H9 (cell line): ENCODE measurements at regions not wholly inside any gene's neighbourhood (a gene's known extent, or its start where the extent isn't known, plus 50 kb on each side); places are given as distances from the start of the nearest gene placed in this dataset.
"Not testable (repeated sequence)": the region's sequence is repeated elsewhere in the genome, so short reads cannot be mapped to it uniquely, and the experiment has no call there.

Experiments used
- DNase-seq: peaks from one replicate; pipeline ENCODE4 v3.0.0-alpha.2; 2017
- H2AFZ ChIP-seq: one replicate; pipeline ENCODE4 v1.6.1; 2013; ENCODE audit warnings: mild to moderate bottlenecking, low read length, control low read depth, moderate library complexity
- H2AK5ac ChIP-seq: 2 replicates; pipeline ENCODE4 v1.6.1; 2013; ENCODE audit warnings: low read length, control low read depth, mixed read lengths; ENCODE audit not compliant: insufficient read length
- H2BK120ac ChIP-seq: one replicate; pipeline ENCODE4 v1.6.1; 2013; ENCODE audit warnings: low read depth, mild to moderate bottlenecking, low read length, control low read depth, inconsistent platforms; ENCODE audit not compliant: poor library complexity, severe bottlenecking
- H2BK12ac ChIP-seq: 2 replicates; pipeline ENCODE4 v1.6.1; 2013; ENCODE audit warnings: low read length, control low read depth, mixed read lengths, low read depth; ENCODE audit not compliant: insufficient read length
- H2BK15ac ChIP-seq: 2 replicates; pipeline ENCODE4 v1.6.1; 2013; ENCODE audit warnings: low read depth, low read length, control low read depth
- H2BK20ac ChIP-seq: one replicate; pipeline ENCODE4 v1.6.1; 2013; ENCODE audit warnings: low read depth, mild to moderate bottlenecking, low read length, control low read depth, inconsistent platforms; ENCODE audit not compliant: poor library complexity, severe bottlenecking
- H2BK5ac ChIP-seq: 2 replicates; pipeline ENCODE4 v1.6.1; 2013; ENCODE audit warnings: low read length, control low read depth, mixed read lengths; ENCODE audit not compliant: insufficient read length
- H3K14ac ChIP-seq: 2 replicates; pipeline ENCODE4 v1.6.1; 2013; ENCODE audit warnings: low read length, control low read depth; ENCODE audit not compliant: insufficient read depth
- H3K18ac ChIP-seq: 2 replicates; pipeline ENCODE4 v1.6.1; 2013; ENCODE audit warnings: low read depth, mild to moderate bottlenecking, mixed read lengths, low read length, control low read depth; ENCODE audit not compliant: insufficient read length
- H3K23ac ChIP-seq: 2 replicates; pipeline ENCODE4 v1.6.1; 2013; ENCODE audit warnings: low read length, control low read depth, mixed read lengths, low read depth; ENCODE audit not compliant: insufficient read length
- H3K23me2 ChIP-seq: 2 replicates; pipeline ENCODE4 v1.6.1; 2013; ENCODE audit warnings: low read depth, mild to moderate bottlenecking, mixed read lengths, low read length, control low read depth; ENCODE audit not compliant: insufficient read length, poor library complexity, severe bottlenecking
- H3K27ac ChIP-seq: 2 replicates; pipeline ENCODE4 v1.5.1; 2013; ENCODE audit warnings: low read length, control low read depth, mixed read lengths, low read depth; ENCODE audit not compliant: insufficient read length
- H3K27me3 ChIP-seq: 2 replicates; pipeline ENCODE4 v1.6.1; 2013; ENCODE audit warnings: low read length, control low read depth, inconsistent platforms; ENCODE audit not compliant: insufficient read depth
- H3K4ac ChIP-seq: 2 replicates; pipeline ENCODE4 v1.6.1; 2013; ENCODE audit warnings: low read depth, mild to moderate bottlenecking, control low read depth, inconsistent platforms, low read length, moderate library complexity
- H3K4me1 ChIP-seq: 2 replicates; pipeline ENCODE4 v1.6.1; 2013; ENCODE audit warnings: low read length, control low read depth, inconsistent platforms; ENCODE audit not compliant: insufficient read depth
- H3K4me2 ChIP-seq: 2 replicates; pipeline ENCODE4 v1.6.1; 2013; ENCODE audit warnings: low read length, control low read depth, mixed read lengths; ENCODE audit not compliant: insufficient read length, insufficient read depth
- H3K56ac ChIP-seq: 2 replicates; pipeline ENCODE4 v1.6.1; 2013; ENCODE audit warnings: low read depth, mild to moderate bottlenecking, mixed read lengths, low read length, control low read depth; ENCODE audit not compliant: insufficient read length
- H3K79me1 ChIP-seq: 2 replicates; pipeline ENCODE4 v1.6.1; 2013; ENCODE audit warnings: low read depth, mild to moderate bottlenecking, moderate library complexity, low read length, control low read depth, inconsistent platforms; ENCODE audit not compliant: insufficient read depth, poor library complexity, severe bottlenecking
- H3K79me2 ChIP-seq: 2 replicates; pipeline ENCODE4 v1.6.1; 2013; ENCODE audit warnings: low read length, control low read depth, inconsistent platforms; ENCODE audit not compliant: insufficient read depth
- H3K9ac ChIP-seq: 2 replicates; pipeline ENCODE4 v1.6.1; 2013; ENCODE audit warnings: low read length, control low read depth, mixed read lengths; ENCODE audit not compliant: insufficient read length; ENCODE audit errors: extremely low read depth
- H3K9me3 ChIP-seq: one replicate; pipeline ENCODE4 v1.6.1; 2013; ENCODE audit warnings: low read depth, low read length, inconsistent platforms; ENCODE audit not compliant: control insufficient read depth
- H3T11ph ChIP-seq: one replicate; pipeline ENCODE4 v1.6.1; 2013; ENCODE audit warnings: mild to moderate bottlenecking, low read length, control low read depth, inconsistent platforms
- H4K20me1 ChIP-seq: one replicate; pipeline ENCODE4 v1.6.1; 2013; ENCODE audit not compliant: control insufficient read depth, insufficient read length, insufficient read depth
- H4K5ac ChIP-seq: 2 replicates; pipeline ENCODE4 v1.6.1; 2013; ENCODE audit warnings: low read depth, mild to moderate bottlenecking, mixed read lengths, low read length, control low read depth; ENCODE audit not compliant: insufficient read length
- H4K8ac ChIP-seq: replicated peaks from 2 replicates; pipeline ENCODE4 v1.6.1; 2013; ENCODE audit warnings: low read length, control low read depth, mixed read lengths, low read depth; ENCODE audit not compliant: insufficient read length
- H4K91ac ChIP-seq: 2 replicates; pipeline ENCODE4 v1.6.1; 2013; ENCODE audit warnings: low read depth, mild to moderate bottlenecking, moderate library complexity, mixed read lengths, low read length, control low read depth; ENCODE audit not compliant: insufficient read length
- H3K27ac Mint-ChIP-seq, 3 experiments: 2 replicates in 2 of 3; 3 replicates in 1 of 3; pipeline ENCODE4 v1.8.0; 2020 to 2021; ENCODE audit warnings: mixed read lengths in 3 of 3, mild to moderate bottlenecking in 1 of 3, moderate library complexity in 1 of 3
- H3K27me3 Mint-ChIP-seq: 2 replicates; pipeline ENCODE4 v1.8.0; 2021; ENCODE audit warnings: low read depth, mild to moderate bottlenecking, moderate library complexity, mixed read lengths
- H3K36me3 Mint-ChIP-seq, 3 experiments: 2 replicates in 2 of 3; 3 replicates in 1 of 3; pipeline ENCODE4 v1.8.0; 2020 to 2021; ENCODE audit warnings: low read depth in 3 of 3, mixed read lengths in 3 of 3; ENCODE audit not compliant: insufficient read depth in 1 of 3
- H3K4me1 Mint-ChIP-seq, 2 experiments: 2 replicates each; pipeline ENCODE4 v1.8.0; 2020; ENCODE audit warnings: mixed read lengths in 2 of 2
- H3K4me3 Mint-ChIP-seq, 2 experiments: 2 replicates in 1 of 2; 3 replicates in 1 of 2; pipeline ENCODE4 v1.8.0; 2020 to 2021; ENCODE audit warnings: mild to moderate bottlenecking in 2 of 2, mixed read lengths in 2 of 2, moderate library complexity in 1 of 2
- H3K9me3 Mint-ChIP-seq, 2 experiments: 2 replicates in 1 of 2; 3 replicates in 1 of 2; pipeline ENCODE4 v1.8.0; 2020; ENCODE audit warnings: mild to moderate bottlenecking in 2 of 2, mixed read lengths in 2 of 2, moderate library complexity in 1 of 2
- WGBS: extraction: QIAGEN DNeasy Blood & Tissue Kit; methylation state at CpG from one replicate; pipeline ENCODE4 v1.1.7; 2013; ENCODE audit warnings: missing lambda C conversion rate, low lambda C conversion rate, mixed read lengths; ENCODE audit not compliant: insufficient read length; ENCODE audit errors: extremely low coverage; 5-methylcytosine and 5-hydroxymethylcytosine counted together

- H3K9ac ChIP-seq, H3K27ac Mint-ChIP-seq, H3K4me1 Mint-ChIP-seq, H2BK12ac ChIP-seq, DNase-seq, H3K23ac ChIP-seq, H3K79me1 ChIP-seq, H3K9me3 ChIP-seq, H3K14ac ChIP-seq, H3K4ac ChIP-seq, H2BK20ac ChIP-seq, H4K20me1 ChIP-seq, H2BK120ac ChIP-seq, H3T11ph ChIP-seq, H3K27me3 ChIP-seq, H2BK15ac ChIP-seq, H3K27ac ChIP-seq, H2AFZ ChIP-seq, H3K23me2 ChIP-seq, H3K4me1 ChIP-seq, H2BK5ac ChIP-seq, H3K56ac ChIP-seq, H3K36me3 Mint-ChIP-seq, H3K4me3 Mint-ChIP-seq, H4K91ac ChIP-seq, H4K5ac ChIP-seq, H3K4me2 ChIP-seq, H3K79me2 ChIP-seq, H3K18ac ChIP-seq, H4K8ac ChIP-seq, H2AK5ac ChIP-seq, H3K27me3 Mint-ChIP-seq: not testable (repeated sequence)
- WGBS = no CpG with 5 or more reads among the region's 23 CpGs
- peaks cover 18 to 23% of the 10 kb centered on the region in 2 experiments for H3K9me3 Mint-ChIP-seq
Measured at GRCh38 chr9:63979741-63980140, 1305.3 kb downstream of the FOXD4L5 start.
